ENCODE measurements at regions not wholly inside any gene's neighbourhood (a gene's known extent, or its start where the extent isn't known, plus 50 kb on each side); places are given as distances from the start of the nearest gene placed in this dataset.

- H3K9me3 Mint-ChIP-seq: no peaks in the 10 kb centered on the region
- TF ChIP-seq CTCF (IDR thresholded peaks at IDR 0.05): no peak
- ATAC-seq (no peak), DNase-seq (no peak)
- POLR2A ChIA-PET: no interaction called here
- H3K4me3 Mint-ChIP-seq: no peak overlapping the region
- no peaks in the 10 kb centered on the region for H3K36me3 Mint-ChIP-seq (ENCODE audit: low read depth)
- H3K27me3 Mint-ChIP-seq: peaks cover 10% of the 10 kb centered on the region
- intact Hi-C loops (cut with micrococcal nuclease): loop anchor here (5.0 to 10.0 kb wide), 3 partner anchors 315 to 1022 kb away; partner anchors contain the start of gene EDN1
- no peaks in the 10 kb centered on the region for H3K4me1 Mint-ChIP-seq (ENCODE audit: low read depth)
- CTCF ChIA-PET: no interaction called here
- no peak overlapping the region for H3K27ac Mint-ChIP-seq
These were observed 106.8 kb upstream of the PHACTR1 start for GRCh38 chr6:12609751-12610150.

GRCh38 chr6:12610862-12611261, 105.7 kb upstream of the PHACTR1 start:
- intact Hi-C loops (cut with micrococcal nuclease): no loop called here
- H3K4me3 Mint-ChIP-seq: no peak overlapping the region
- H3K36me3 Mint-ChIP-seq (ENCODE audit: low read depth): no peaks in the 10 kb centered on the region
- ATAC-seq: no peak
- ChIA-PET CTCF (no interaction called here), POLR2A (no interaction called here)
- no peak overlapping the region for H3K27ac Mint-ChIP-seq
- no peak for TF ChIP-seq CTCF (IDR thresholded peaks at IDR 0.05)
- peaks cover 10% of the 10 kb centered on the region for H3K27me3 Mint-ChIP-seq
- H3K9me3 Mint-ChIP-seq: no peaks in the 10 kb centered on the region
- no peak for DNase-seq
- H3K4me1 Mint-ChIP-seq (ENCODE audit: low read depth): no peaks in the 10 kb centered on the region

- no peak for ATAC-seq
- Mint-ChIP-seq H3K4me3 (no peak overlapping the region), H3K9me3 (no peaks in the 10 kb centered on the region), H3K36me3 (ENCODE audit: low read depth) (no peaks in the 10 kb centered on the region), H3K27ac (no peak overlapping the region), H3K27me3 (peaks cover 6% of the 10 kb centered on the region), H3K4me1 (ENCODE audit: low read depth) (no peaks in the 10 kb centered on the region)
- DNase-seq: no peak
- no peak for TF ChIP-seq CTCF (IDR thresholded peaks at IDR 0.05)
- CTCF ChIA-PET: interaction anchor here (0.6 kb wide), 1 partner anchor 10 kb away, joined by 3 read pairs; no protein-coding TSS in a partner anchor
- intact Hi-C loops (cut with micrococcal nuclease): no loop called here
- POLR2A ChIA-PET: no interaction called here
These were observed 102.8 kb upstream of the PHACTR1 start for GRCh38 chr6:12613811-12614210.

- intact Hi-C loops (cut with micrococcal nuclease): no loop called here
- no peaks in the 10 kb centered on the region for H3K9me3 Mint-ChIP-seq
These were observed 102.1 kb upstream of the PHACTR1 start for GRCh38 chr6:12614456-12614855.

GRCh38 chr6:12618296-12618695, 98.3 kb upstream of the PHACTR1 start:
- no peaks in the 10 kb centered on the region for H3K4me1 Mint-ChIP-seq (ENCODE audit: low read depth)
- ATAC-seq: no peak
- H3K36me3 Mint-ChIP-seq (ENCODE audit: low read depth): no peaks in the 10 kb centered on the region
- intact Hi-C loops (cut with micrococcal nuclease): no loop called here
- H3K9me3 Mint-ChIP-seq: no peaks in the 10 kb centered on the region
- peaks cover 3% of the 10 kb centered on the region for H3K27me3 Mint-ChIP-seq
- H3K27ac Mint-ChIP-seq: no peak overlapping the region
- ChIA-PET POLR2A (no interaction called here), CTCF (interaction anchor here (1.0 to 1.5 kb wide), 2 partner anchors 9 to 12 kb away, joined by 3 to 4 read pairs; no protein-coding TSS in a partner anchor)
- H3K4me3 Mint-ChIP-seq: no peak overlapping the region
- no peak for DNase-seq
- TF ChIP-seq CTCF (IDR thresholded peaks at IDR 0.05): no peak

More at GRCh38 chr6:12614456-12614855, 102.1 kb upstream of the PHACTR1 start:
- Mint-ChIP-seq H3K27me3 (peaks cover 3% of the 10 kb centered on the region), H3K4me3 (no peak overlapping the region), H3K36me3 (ENCODE audit: low read depth) (no peaks in the 10 kb centered on the region), H3K27ac (no peak overlapping the region), H3K4me1 (ENCODE audit: low read depth) (no peaks in the 10 kb centered on the region)
- DNase-seq (no peak), ATAC-seq (no peak)
- ChIA-PET POLR2A (no interaction called here), CTCF (interaction anchor here (0.6 kb wide), 1 partner anchor 11 kb away, joined by 3 read pairs; no protein-coding TSS in a partner anchor)
- TF ChIP-seq CTCF (IDR thresholded peaks at IDR 0.05): no peak

Measured in activated CD8-positive, alpha-beta T cell treated with anti-CD3 and anti-CD28 coated beads for 36 hours (primary cell).